ENCODE measurements at regions not wholly inside any gene's neighbourhood (a gene's known extent, or its start where the extent isn't known, plus 50 kb on each side); places are given as distances from the start of the nearest gene placed in this dataset.
A peak's percentile ranks its signal among the peaks of the same experiment; 100 is the strongest.

- TF ChIP-seq POLR2A (IDR thresholded peaks at IDR 0.05) (no peak), CTCF (IDR thresholded peaks at IDR 0.05) (no peak), EP300 (IDR thresholded peaks at IDR 0.05) (no peak)
- no peak overlapping the region for H3K27ac ChIP-seq
- no peak for DNase-seq (ENCODE audit: low spot score in 2 of 2)
- no peaks in the 10 kb centered on the region for H3K9me3 ChIP-seq
- H3K36me3 ChIP-seq: no peaks in the 10 kb centered on the region
- H3K27me3 ChIP-seq: no peaks in the 10 kb centered on the region
- no peaks in the 10 kb centered on the region for H3K4me1 ChIP-seq
- WGBS, 2 donors: 44 to 59% methylated on average over 2 of the region's 2 CpGs
- H3K4me3 ChIP-seq: no peak overlapping the region
Measured at GRCh38 chrX:25596921-25597320, 541.2 kb upstream of the MAGEB18 start.

- H3K4me3 ChIP-seq: no peak overlapping the region
- no peaks in the 10 kb centered on the region for H3K36me3 ChIP-seq
- no peak for DNase-seq (ENCODE audit: low spot score in 2 of 2)
- 64 to 88% methylated on average over 2 of the region's 2 CpGs for WGBS, 2 donors
- no peak for TF ChIP-seq CTCF (IDR thresholded peaks at IDR 0.05)
- no peak for TF ChIP-seq POLR2A (IDR thresholded peaks at IDR 0.05)
- TF ChIP-seq EP300 (IDR thresholded peaks at IDR 0.05): no peak
- no peaks in the 10 kb centered on the region for H3K27me3 ChIP-seq
- H3K27ac ChIP-seq: no peak overlapping the region
- H3K4me1 ChIP-seq: no peaks in the 10 kb centered on the region
- H3K9me3 ChIP-seq: no peaks in the 10 kb centered on the region
Measured at GRCh38 chrX:25597551-25597950, 540.6 kb upstream of the MAGEB18 start.

- Histone ChIP-seq H3K27me3 (no peaks in the 10 kb centered on the region), H3K27ac (no peak overlapping the region), H3K4me3 (no peak overlapping the region), H3K9me3 (no peaks in the 10 kb centered on the region), H3K36me3 (no peaks in the 10 kb centered on the region), H3K4me1 (no peaks in the 10 kb centered on the region)
- DNase-seq (ENCODE audit: low spot score in 2 of 2): no peak
- no peak for TF ChIP-seq CTCF (IDR thresholded peaks at IDR 0.05)
- TF ChIP-seq EP300 (IDR thresholded peaks at IDR 0.05): no peak
- no peak for TF ChIP-seq POLR2A (IDR thresholded peaks at IDR 0.05)
- 51 to 65% methylated on average over 3 of the region's 3 CpGs for WGBS, 2 donors
Measured at GRCh38 chrX:25599061-25599460, 539.1 kb upstream of the MAGEB18 start.

GRCh38 chrX:25600776-25601175 is 537.4 kb upstream of the MAGEB18 start:
- 75 to 80% methylated on average over 1 of the region's 1 CpG for WGBS, 2 donors
- TF ChIP-seq POLR2A (IDR thresholded peaks at IDR 0.05) (no peak), EP300 (IDR thresholded peaks at IDR 0.05) (no peak), CTCF (IDR thresholded peaks at IDR 0.05) (no peak)
- peak in 1 of 2 donors; percentile 4 for DNase-seq (ENCODE audit: low spot score in 2 of 2)
- H3K27me3 ChIP-seq: no peaks in the 10 kb centered on the region
- no peaks in the 10 kb centered on the region for H3K36me3 ChIP-seq
- H3K4me1 ChIP-seq: no peaks in the 10 kb centered on the region
- no peak overlapping the region for H3K27ac ChIP-seq
- H3K9me3 ChIP-seq: no peaks in the 10 kb centered on the region
- H3K4me3 ChIP-seq: no peak overlapping the region

- WGBS, 2 donors: 66 to 88% methylated on average over 3 of the region's 3 CpGs
- H3K27me3 ChIP-seq: no peaks in the 10 kb centered on the region
- no peak overlapping the region for H3K27ac ChIP-seq
- H3K36me3 ChIP-seq: no peaks in the 10 kb centered on the region
- H3K4me1 ChIP-seq: no peaks in the 10 kb centered on the region
- no peak overlapping the region for H3K4me3 ChIP-seq
- no peaks in the 10 kb centered on the region for H3K9me3 ChIP-seq
- DNase-seq (ENCODE audit: low spot score in 2 of 2): no peak
- no peak for TF ChIP-seq CTCF (IDR thresholded peaks at IDR 0.05)
- TF ChIP-seq POLR2A (IDR thresholded peaks at IDR 0.05): no peak
- no peak for TF ChIP-seq EP300 (IDR thresholded peaks at IDR 0.05)
Measured at GRCh38 chrX:25601323-25601722, 536.8 kb upstream of the MAGEB18 start.

All from tibial nerve (tissue), 4 donors.